Upper lobe of right lung (tissue), 1 donor: ENCODE measurements at regions not wholly inside any gene's neighbourhood (a gene's known extent, or its start where the extent isn't known, plus 50 kb on each side); places are given as distances from the start of the nearest gene placed in this dataset.
A peak's percentile ranks its signal among the peaks of the same experiment; 100 is the strongest.

ENCODE experiments used
- ATAC-seq: fragments of 200-7000 bp; cut with Tn5 transposase; one replicate; pipeline ENCODE4 v1.9.1; 2020; ENCODE audit warnings: mild to moderate bottlenecking, moderate library complexity
- DNase-seq: peaks from one replicate; pipeline ENCODE4 v3.0.0-alpha.2; 2020
- H3K27ac ChIP-seq: fragments of 200-600 bp; one replicate; pipeline ENCODE4 v1.8.0; 2022
- H3K27me3 ChIP-seq: fragments of 200-600 bp; one replicate; pipeline ENCODE4 v1.8.0; 2022; ENCODE audit warnings: mild to moderate bottlenecking
- H3K36me3 ChIP-seq: fragments of 200-600 bp; one replicate; pipeline ENCODE4 v1.8.0; 2022
- H3K4me1 ChIP-seq: fragments of 200-600 bp; one replicate; pipeline ENCODE4 v1.8.0; 2022
- H3K4me3 ChIP-seq: fragments of 200-600 bp; one replicate; pipeline ENCODE4 v1.8.0; 2022; ENCODE audit warnings: mild to moderate bottlenecking
- H3K9me3 ChIP-seq: fragments of 200-600 bp; one replicate; pipeline ENCODE4 v1.8.0; 2022
- intact Hi-C: fragments of 100-400 bp; cut with DNase I; formaldehyde crosslinking; loops from one replicate; pipeline ENCODE4 v1.11.0; 2022
- TF ChIP-seq, protein P1 (sequence below): fragments of 200-600 bp; IDR thresholded peaks from one replicate; pipeline ENCODE4 v1.8.0; 2022; ENCODE audit warnings: antibody characterized with exemption
- donor health status: DM: no; HTN: yes; CAD: no; lungs with severe emphysema.

DNA sequence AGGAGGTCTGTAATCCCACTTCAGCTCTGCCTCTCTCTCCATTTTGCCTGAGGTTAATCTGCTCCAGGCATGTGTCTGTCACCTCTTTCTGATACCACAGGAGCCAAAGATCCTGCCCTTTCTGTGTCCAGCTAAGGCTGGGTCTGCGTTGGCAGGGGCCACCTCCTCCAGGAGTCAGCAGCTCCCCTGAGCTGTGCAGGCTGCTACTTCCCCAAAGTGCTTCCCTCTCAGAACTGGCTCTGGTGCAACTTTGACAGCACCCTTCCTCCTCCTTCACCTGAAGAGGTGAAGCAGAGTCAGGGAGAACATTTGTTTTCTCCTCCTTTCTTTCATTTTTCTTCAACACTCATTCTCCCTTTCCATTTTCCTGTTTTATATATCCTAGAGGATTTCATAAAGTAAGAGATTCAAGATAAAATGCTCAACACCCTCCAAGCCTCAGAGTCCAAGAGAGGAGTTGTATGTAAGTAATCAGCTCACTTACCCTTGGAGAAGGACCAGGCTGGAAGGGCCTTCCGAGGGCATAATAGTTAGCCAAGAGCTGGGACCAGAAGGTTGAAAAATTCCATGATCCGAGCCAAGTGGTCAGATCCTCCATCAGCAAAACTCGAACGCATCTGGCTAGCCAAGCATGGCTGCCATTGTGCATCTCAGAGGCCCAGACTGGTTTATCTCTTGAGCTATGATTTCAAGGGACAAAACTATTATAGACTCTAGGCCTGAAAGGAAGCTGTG is 257.3 kb downstream of the PTEN start:
- no peaks in the 10 kb centered on the region for H3K27me3 ChIP-seq
- H3K9me3 ChIP-seq, result no peaks in the 10 kb centered on the region
- TF ChIP-seq, protein P1, sequence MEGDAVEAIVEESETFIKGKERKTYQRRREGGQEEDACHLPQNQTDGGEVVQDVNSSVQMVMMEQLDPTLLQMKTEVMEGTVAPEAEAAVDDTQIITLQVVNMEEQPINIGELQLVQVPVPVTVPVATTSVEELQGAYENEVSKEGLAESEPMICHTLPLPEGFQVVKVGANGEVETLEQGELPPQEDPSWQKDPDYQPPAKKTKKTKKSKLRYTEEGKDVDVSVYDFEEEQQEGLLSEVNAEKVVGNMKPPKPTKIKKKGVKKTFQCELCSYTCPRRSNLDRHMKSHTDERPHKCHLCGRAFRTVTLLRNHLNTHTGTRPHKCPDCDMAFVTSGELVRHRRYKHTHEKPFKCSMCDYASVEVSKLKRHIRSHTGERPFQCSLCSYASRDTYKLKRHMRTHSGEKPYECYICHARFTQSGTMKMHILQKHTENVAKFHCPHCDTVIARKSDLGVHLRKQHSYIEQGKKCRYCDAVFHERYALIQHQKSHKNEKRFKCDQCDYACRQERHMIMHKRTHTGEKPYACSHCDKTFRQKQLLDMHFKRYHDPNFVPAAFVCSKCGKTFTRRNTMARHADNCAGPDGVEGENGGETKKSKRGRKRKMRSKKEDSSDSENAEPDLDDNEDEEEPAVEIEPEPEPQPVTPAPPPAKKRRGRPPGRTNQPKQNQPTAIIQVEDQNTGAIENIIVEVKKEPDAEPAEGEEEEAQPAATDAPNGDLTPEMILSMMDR, result no peak
- no peak for DNase-seq
- H3K36me3 ChIP-seq, result no peaks in the 10 kb centered on the region
- H3K27ac ChIP-seq, result no peak overlapping the region
- H3K4me3 ChIP-seq, result no peak overlapping the region
- ATAC-seq, result peak; percentile 78
- H3K4me1 ChIP-seq, result peaks cover 6% of the 10 kb centered on the region
- intact Hi-C loops, result no loop called here

DNA sequence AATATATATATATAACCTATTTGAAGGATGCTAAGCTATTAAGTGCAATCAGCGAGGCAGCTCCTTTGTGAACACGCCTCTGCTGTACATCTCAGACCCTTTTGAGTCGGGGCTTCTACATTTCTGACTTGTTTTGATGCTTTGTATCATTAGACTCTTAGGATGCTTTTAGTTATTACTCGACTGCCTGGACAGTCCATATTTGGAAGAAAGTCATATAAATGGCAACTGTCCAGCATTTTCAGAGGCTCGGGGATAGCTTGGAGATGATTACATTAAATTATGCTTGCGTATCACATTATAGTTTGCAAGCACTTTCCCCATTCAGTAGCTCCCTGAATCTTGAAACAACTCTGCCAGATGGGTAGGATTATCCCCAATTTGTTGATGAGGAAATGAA is 257.9 kb downstream of the PTEN start:
- Histone ChIP-seq H3K4me1 (peaks cover 6% of the 10 kb centered on the region), H3K36me3 (no peaks in the 10 kb centered on the region), H3K4me3 (no peak overlapping the region), H3K9me3 (no peaks in the 10 kb centered on the region), H3K27me3 (no peaks in the 10 kb centered on the region), H3K27ac (no peak overlapping the region)
- TF ChIP-seq, protein P1, result no peak
- intact Hi-C loops, result no loop called here
- ATAC-seq (no peak), DNase-seq (no peak)

DNA sequence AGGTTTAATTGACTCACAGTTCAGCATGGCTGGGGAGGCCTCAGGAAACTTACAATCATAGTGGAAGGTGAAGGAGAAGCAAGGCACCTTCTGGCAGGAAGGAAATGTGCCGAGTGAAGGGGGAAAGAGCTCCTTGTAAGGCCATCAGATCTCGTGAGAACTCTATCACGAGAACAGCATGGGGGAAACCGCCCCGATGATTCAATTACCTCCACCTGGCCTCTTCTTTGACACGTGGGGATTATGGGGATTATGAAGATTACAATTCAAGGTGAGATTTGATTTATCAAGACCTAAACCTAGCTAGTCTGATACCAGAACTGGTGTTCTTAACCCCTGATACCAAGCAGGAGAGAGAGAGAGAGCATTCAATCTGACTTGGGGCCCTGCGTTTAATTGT is 258.7 kb downstream of the PTEN start:
- H3K4me1 ChIP-seq, result peaks cover 6% of the 10 kb centered on the region
- ATAC-seq (no peak), DNase-seq (no peak)
- H3K27ac ChIP-seq, result no peak overlapping the region
- no peaks in the 10 kb centered on the region for H3K36me3 ChIP-seq
- no peaks in the 10 kb centered on the region for H3K27me3 ChIP-seq
- intact Hi-C loops, result no loop called here
- no peak overlapping the region for H3K4me3 ChIP-seq
- TF ChIP-seq, protein P1, result no peak
- no peaks in the 10 kb centered on the region for H3K9me3 ChIP-seq

DNA sequence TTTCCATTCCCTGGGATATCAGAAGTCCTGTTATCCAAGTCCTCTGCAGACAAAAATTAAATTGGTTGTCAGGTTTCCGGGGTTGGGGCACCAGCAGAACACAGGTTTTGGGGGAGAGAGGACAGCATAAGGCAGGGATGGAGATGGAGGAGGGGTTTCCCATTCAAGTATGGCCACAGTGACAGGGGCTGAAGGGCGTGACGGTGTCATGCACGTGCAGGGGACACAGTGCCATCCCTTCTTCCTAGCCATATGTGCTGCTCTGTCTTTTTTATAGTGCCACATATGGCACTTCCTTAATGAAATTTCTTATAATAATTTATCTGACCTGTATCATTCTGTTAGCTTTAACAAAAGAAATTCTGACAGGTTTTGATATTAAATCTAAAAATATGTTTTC is 259.2 kb downstream of the PTEN start:
- DNase-seq (no peak), ATAC-seq (no peak)
- no peaks in the 10 kb centered on the region for H3K36me3 ChIP-seq
- intact Hi-C loops, result no loop called here
- no peak overlapping the region for H3K4me3 ChIP-seq
- TF ChIP-seq, protein P1, result no peak
- no peak overlapping the region for H3K27ac ChIP-seq
- H3K4me1 ChIP-seq, result peaks cover 6% of the 10 kb centered on the region
- no peaks in the 10 kb centered on the region for H3K27me3 ChIP-seq
- H3K9me3 ChIP-seq, result no peaks in the 10 kb centered on the region

DNA sequence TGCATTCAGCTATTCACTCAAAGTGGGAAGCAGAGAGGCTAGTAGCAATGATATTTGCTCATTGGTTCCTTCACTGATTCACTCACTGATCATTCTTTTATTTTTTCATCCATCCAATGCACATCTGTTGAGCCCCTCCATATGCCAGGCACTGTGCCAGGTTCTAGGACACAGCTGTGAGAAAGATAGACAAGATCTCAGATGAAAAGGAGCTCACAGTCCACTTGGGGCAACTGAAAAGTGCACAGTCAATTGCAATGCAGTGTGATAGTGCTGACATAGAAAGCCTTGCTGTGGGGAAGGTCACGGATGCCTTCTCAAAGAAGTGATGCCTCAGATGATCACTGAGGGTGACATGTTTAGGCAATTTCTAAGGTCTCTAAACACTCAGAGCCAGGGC is 262.3 kb downstream of the PTEN start:
- Histone ChIP-seq H3K36me3 (no peaks in the 10 kb centered on the region), H3K27me3 (no peaks in the 10 kb centered on the region), H3K4me1 (no peaks in the 10 kb centered on the region), H3K4me3 (no peak overlapping the region), H3K9me3 (no peaks in the 10 kb centered on the region), H3K27ac (no peak overlapping the region)
- TF ChIP-seq, protein P1, result no peak
- DNase-seq (no peak), ATAC-seq (no peak)
- intact Hi-C loops, result no loop called here

DNA sequence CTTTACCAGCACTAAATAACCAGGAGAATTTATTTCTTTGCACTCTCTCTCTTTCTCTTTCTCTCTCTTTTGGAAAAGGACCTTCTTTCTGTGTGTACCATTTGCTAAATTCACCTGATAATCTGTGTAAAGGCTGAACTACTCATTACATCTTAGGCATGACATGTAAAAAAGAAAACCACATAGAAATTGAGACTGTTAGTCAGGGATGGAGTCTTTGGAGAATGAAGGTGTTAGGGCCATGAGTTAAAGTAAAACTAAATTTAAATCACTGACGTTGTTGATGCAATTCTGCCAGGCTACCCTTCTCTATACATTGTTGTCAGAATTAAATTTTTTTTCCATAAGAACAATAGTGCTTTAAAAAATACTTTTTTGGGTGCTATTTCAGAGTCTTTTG is 263.3 kb downstream of the PTEN start:
- DNase-seq (no peak), ATAC-seq (no peak)
- no peaks in the 10 kb centered on the region for H3K9me3 ChIP-seq
- H3K27me3 ChIP-seq, result no peaks in the 10 kb centered on the region
- H3K36me3 ChIP-seq, result no peaks in the 10 kb centered on the region
- H3K4me3 ChIP-seq, result no peak overlapping the region
- TF ChIP-seq, protein P1, result no peak
- no peaks in the 10 kb centered on the region for H3K4me1 ChIP-seq
- intact Hi-C loops, result no loop called here
- H3K27ac ChIP-seq, result no peak overlapping the region
